Left lung (tissue), 4 donors: ENCODE measurements at regions not wholly inside any gene's neighbourhood (a gene's known extent, or its start where the extent isn't known, plus 50 kb on each side); places are given as distances from the start of the nearest gene placed in this dataset.

Source experiments
- ATAC-seq: fragments of 200-7000 bp; cut with Tn5 transposase; one replicate; pipeline ENCODE4 v1.9.1; 2020; ENCODE audit warnings: moderate library complexity
- DNase-seq, 4 donors: peaks; one replicate each; pipeline ENCODE4 v3.0.0-alpha.2; 2013 to 2020
- H3K27ac ChIP-seq, 2 donors: fragments of 200-600 bp; sonication (generic) in 1 of 2; one replicate each; pipeline versions ENCODE4 v1.5.0 to v1.8.0; 2020 to 2021
- H3K27me3 ChIP-seq, 2 donors: fragments of 200-600 bp; sonication (generic) in 1 of 2; one replicate each; pipeline versions ENCODE4 v1.5.0 to v1.8.0; 2020 to 2021
- H3K36me3 ChIP-seq, 2 donors: fragments of 200-600 bp; sonication (generic) in 1 of 2; one replicate each; pipeline versions ENCODE4 v1.5.0 to v1.8.0; 2020 to 2021
- H3K4me1 ChIP-seq, 2 donors: fragments of 200-600 bp; one replicate each; pipeline ENCODE4 v1.8.0; 2021
- H3K4me3 ChIP-seq, 2 donors: fragments of 200-600 bp; sonication (generic) in 1 of 2; one replicate each; pipeline versions ENCODE4 v1.5.0 to v1.8.0; 2020 to 2021; ENCODE audit warnings: mild to moderate bottlenecking in 1 of 2
- H3K9me3 ChIP-seq, 2 donors: fragments of 200-600 bp; sonication (generic) in 1 of 2; one replicate each; pipeline versions ENCODE4 v1.5.0 to v1.8.0; 2020 to 2021
- intact Hi-C, 2 donors: fragments of 100-400 bp; cut with DNase I; formaldehyde crosslinking; loops; one replicate each; pipeline versions ENCODE4 v1.11.2 to v1.14.2; 2022
- TF ChIP-seq, protein P1 (sequence below), 2 donors: fragments of 200-600 bp; sonication (generic) in 1 of 2; IDR thresholded peaks; one replicate each; pipeline versions ENCODE4 v1.5.0 to v1.8.0; 2021; ENCODE audit warnings: antibody characterized with exemption in 2 of 2
- donor health status: DM: no; HTN: yes; CAD: no.
- donor health status: DM: no; HTN: no; CAD: no.

DNA sequence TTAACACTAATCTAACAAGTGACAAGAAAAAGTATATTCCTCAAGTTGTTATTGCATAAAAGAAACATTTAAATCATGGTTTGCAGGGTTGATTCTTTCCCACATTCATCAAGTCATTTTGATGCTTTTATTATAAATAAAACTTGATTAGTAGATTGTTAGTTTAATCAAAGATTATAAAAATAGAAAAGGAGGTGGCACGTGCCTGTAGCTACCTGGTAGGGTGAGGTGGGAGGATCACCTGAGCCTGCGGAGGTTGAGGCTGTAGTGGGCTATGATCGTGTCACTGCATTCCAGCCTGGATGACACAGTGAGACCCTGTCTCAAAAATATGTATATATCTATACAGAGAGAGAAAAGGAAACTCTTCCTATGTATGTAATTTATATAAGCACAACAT, 433.2 kb upstream of the RGS6 start:
- intact Hi-C loops = no loop called here
- ATAC-seq = no peak

DNA sequence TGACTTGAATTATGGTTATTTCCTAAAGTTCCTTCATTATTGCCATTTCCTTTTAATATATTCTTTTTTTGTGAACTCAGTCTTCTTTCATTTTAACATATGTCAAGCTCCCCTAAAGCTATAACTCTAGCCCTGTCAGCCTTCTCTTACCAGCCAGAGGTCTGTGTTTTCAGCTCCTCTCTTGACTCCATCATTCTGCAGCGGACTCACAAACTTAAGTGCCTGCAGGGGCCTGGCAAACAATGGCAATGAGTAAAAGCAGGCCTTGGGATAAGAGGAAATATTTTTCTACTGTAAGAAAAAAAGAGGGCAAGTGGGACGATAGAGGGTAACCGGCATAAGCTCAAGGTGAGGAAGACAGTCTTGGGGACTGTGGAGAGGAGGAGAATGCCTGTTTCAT, 424.5 kb upstream of the RGS6 start:
- intact Hi-C loops = no loop called here
- Histone ChIP-seq H3K27ac (no peak overlapping the region), H3K9me3 (no peaks in the 10 kb centered on the region), H3K4me1 (no peaks in the 10 kb centered on the region), H3K36me3 (no peaks in the 10 kb centered on the region), H3K4me3 (no peak overlapping the region), H3K27me3 (no peaks in the 10 kb centered on the region)
- TF ChIP-seq, protein P1, sequence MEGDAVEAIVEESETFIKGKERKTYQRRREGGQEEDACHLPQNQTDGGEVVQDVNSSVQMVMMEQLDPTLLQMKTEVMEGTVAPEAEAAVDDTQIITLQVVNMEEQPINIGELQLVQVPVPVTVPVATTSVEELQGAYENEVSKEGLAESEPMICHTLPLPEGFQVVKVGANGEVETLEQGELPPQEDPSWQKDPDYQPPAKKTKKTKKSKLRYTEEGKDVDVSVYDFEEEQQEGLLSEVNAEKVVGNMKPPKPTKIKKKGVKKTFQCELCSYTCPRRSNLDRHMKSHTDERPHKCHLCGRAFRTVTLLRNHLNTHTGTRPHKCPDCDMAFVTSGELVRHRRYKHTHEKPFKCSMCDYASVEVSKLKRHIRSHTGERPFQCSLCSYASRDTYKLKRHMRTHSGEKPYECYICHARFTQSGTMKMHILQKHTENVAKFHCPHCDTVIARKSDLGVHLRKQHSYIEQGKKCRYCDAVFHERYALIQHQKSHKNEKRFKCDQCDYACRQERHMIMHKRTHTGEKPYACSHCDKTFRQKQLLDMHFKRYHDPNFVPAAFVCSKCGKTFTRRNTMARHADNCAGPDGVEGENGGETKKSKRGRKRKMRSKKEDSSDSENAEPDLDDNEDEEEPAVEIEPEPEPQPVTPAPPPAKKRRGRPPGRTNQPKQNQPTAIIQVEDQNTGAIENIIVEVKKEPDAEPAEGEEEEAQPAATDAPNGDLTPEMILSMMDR (IDR thresholded peaks at IDR 0.05) = no peak
- DNase-seq (no peak), ATAC-seq (no peak)

More for the DNA sequence above, 433.2 kb upstream of the RGS6 start:
- no peak overlapping the region for H3K27ac ChIP-seq
- no peaks in the 10 kb centered on the region for H3K36me3 ChIP-seq
- H3K27me3 ChIP-seq = no peaks in the 10 kb centered on the region
- no peak overlapping the region for H3K4me3 ChIP-seq
- no peaks in the 10 kb centered on the region for H3K4me1 ChIP-seq
- TF ChIP-seq, protein P1 (IDR thresholded peaks at IDR 0.05) = no peak
- DNase-seq = no peak
- H3K9me3 ChIP-seq = no peaks in the 10 kb centered on the region

DNA sequence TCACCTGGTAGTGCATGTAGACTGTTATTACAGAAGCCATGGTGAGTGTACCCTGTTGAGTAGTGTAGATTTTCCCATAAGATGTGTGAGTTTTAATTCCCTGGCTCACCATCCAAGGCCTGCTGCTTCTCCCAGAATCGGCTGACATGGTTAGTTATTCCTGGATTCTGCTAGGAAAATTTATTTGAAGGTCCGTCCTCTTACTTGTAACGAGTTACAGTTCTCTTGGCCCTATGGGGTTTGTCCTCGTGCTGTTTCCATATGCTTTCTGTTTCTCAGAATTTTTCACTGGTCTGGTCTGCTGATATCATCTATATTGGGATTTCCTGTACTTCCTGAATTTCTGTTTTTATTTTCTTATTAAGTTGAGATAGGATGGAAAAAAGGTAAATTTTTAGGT, 423.3 kb upstream of the RGS6 start:
- ATAC-seq = no peak
- H3K4me3 ChIP-seq = no peak overlapping the region
- H3K36me3 ChIP-seq = peaks cover 0 to 12% of the 10 kb centered on the region in 2 donors
- H3K27me3 ChIP-seq = no peaks in the 10 kb centered on the region
- intact Hi-C loops = no loop called here
- no peaks in the 10 kb centered on the region for H3K4me1 ChIP-seq
- no peak for DNase-seq
- TF ChIP-seq, protein P1 (IDR thresholded peaks at IDR 0.05) = no peak
- no peaks in the 10 kb centered on the region for H3K9me3 ChIP-seq
- no peak overlapping the region for H3K27ac ChIP-seq

DNA sequence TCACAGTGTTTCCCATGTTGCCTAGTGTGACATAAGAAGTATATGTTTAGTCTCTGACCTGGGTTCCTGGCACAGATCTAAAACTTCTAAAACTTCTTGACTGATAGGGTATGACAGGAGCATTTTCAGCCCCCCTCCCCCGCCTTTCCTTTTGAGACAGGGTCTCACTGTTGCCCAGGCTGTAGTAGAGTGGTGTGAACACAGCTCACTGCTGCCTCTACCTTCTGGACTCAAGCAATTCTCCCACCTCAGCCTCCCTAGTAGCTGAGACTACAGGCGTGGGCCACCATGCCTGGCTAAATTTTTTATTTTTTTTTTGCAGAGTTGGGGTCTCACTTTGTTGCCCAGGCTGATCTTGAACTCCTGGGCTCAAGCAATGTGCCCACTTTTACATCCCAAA, 421.1 kb upstream of the RGS6 start:
- Histone ChIP-seq H3K9me3 (no peaks in the 10 kb centered on the region), H3K4me1 (no peaks in the 10 kb centered on the region), H3K27me3 (no peaks in the 10 kb centered on the region), H3K4me3 (no peak overlapping the region), H3K36me3 (peaks cover 0 to 20% of the 10 kb centered on the region in 2 donors), H3K27ac (no peak overlapping the region)
- intact Hi-C loops = no loop called here
- TF ChIP-seq, protein P1 (IDR thresholded peaks at IDR 0.05) = no peak
- ATAC-seq (no peak), DNase-seq (no peak)

DNA sequence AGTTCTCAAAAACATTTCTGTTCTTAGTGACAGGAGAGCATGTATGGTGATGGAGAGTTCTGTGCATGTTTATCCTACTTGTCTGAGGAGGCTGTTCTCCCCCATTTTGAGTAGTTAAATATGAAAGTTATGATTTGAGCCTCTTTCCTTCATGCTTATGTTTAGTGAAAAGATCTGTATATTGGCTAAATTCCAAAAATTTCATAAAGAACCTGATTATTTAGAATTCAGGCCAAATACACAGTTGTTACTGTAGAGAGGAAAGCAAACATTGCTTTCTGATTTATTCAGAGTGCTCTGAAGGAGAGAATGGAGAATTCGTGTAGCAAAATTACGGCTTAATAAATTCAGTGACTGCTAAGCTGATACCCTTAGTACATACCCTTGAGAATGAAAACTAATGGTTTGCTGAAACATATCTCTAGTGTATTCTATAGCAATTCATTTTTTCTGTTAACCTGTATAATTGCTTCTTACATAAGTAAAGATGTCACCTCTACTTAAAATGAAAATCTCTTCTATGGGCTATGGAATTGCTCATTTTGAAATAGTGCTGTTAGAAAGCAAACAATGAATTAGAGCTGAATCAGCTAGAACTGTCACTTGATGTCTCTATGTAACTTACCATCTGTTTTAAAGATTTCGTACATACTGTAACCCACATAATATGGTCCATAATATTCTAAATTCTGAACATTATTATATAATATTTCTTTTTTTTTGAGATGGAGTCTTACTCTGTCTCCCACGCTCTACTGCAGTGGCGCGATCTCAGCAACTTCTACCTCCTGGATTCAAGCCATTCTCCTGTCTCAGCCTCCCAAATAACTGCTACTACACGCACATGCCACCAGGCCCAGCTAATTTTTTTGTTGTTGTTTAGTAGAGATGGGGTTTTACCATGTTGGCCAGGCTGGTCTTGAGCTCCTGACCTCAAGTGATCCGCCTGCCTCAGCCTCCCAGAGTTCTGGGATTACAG, 417.0 kb upstream of the RGS6 start:
- ATAC-seq = no peak
- Histone ChIP-seq H3K27ac (no peak overlapping the region), H3K4me1 (no peaks in the 10 kb centered on the region), H3K27me3 (no peaks in the 10 kb centered on the region), H3K36me3 (peaks cover 0 to 20% of the 10 kb centered on the region in 2 donors), H3K9me3 (no peaks in the 10 kb centered on the region), H3K4me3 (no peak overlapping the region)
- TF ChIP-seq, protein P1 (IDR thresholded peaks at IDR 0.05) = no peak
- intact Hi-C loops = no loop called here
- DNase-seq = no peak
